HEK293 (cell line): ENCODE measurements at regions not wholly inside any gene's neighbourhood (a gene's known extent, or its start where the extent isn't known, plus 50 kb on each side); places are given as distances from the start of the nearest gene placed in this dataset.
"Not testable (repeated sequence)": the region's sequence is repeated elsewhere in the genome, so short reads cannot be mapped to it uniquely, and the experiment has no call there.

Experiments
- AEBP2 ChIP-seq: fragments of 450-650 bp; formaldehyde crosslinking; IDR thresholded peaks from 2 replicates; pipeline ENCODE4 v1.5.1; 2016; ENCODE audit warnings: missing biosample characterization, missing genetic modification characterization, borderline replicate concordance
- CTCF ChIP-seq: fragments of 450-650 bp; formaldehyde crosslinking; IDR thresholded peaks from 2 replicates; pipeline ENCODE4 v1.5.1; 2016; ENCODE audit warnings: missing biosample characterization, missing genetic modification characterization
- PBX3 ChIP-seq: sonication (generic); formaldehyde crosslinking; IDR thresholded peaks from 2 replicates; pipeline ENCODE4 v1.8.1; 2022; ENCODE audit warnings: mild to moderate bottlenecking, moderate library complexity, missing genetic modification reagents
- ZBTB1 ChIP-seq: fragments of 450-650 bp; formaldehyde crosslinking; IDR thresholded peaks from 2 replicates; pipeline ENCODE4 v1.5.1; 2016; ENCODE audit warnings: missing biosample characterization, missing genetic modification characterization
- ZBTB17 ChIP-seq: fragments of 450-650 bp; formaldehyde crosslinking; IDR thresholded peaks from 2 replicates; pipeline ENCODE4 v1.5.1; 2016; ENCODE audit warnings: missing biosample characterization, missing genetic modification characterization
- ZNF140 ChIP-seq: fragments of 450-650 bp; formaldehyde crosslinking; IDR thresholded peaks from 2 replicates; pipeline ENCODE4 v1.5.1; 2016; ENCODE audit warnings: missing biosample characterization, missing genetic modification characterization
- ZNF2 ChIP-seq: fragments of 450-650 bp; formaldehyde crosslinking; IDR thresholded peaks from 2 replicates; pipeline ENCODE4 v1.5.1; 2016; ENCODE audit warnings: missing biosample characterization, missing genetic modification characterization
- ZNF23 ChIP-seq: fragments of 450-650 bp; formaldehyde crosslinking; IDR thresholded peaks from 2 replicates; pipeline ENCODE4 v1.5.1; 2016; ENCODE audit warnings: missing biosample characterization, missing genetic modification characterization, borderline replicate concordance
- ZNF24 ChIP-seq: fragments of 450-650 bp; formaldehyde crosslinking; IDR thresholded peaks from 2 replicates; pipeline ENCODE4 v1.5.1; 2016; ENCODE audit warnings: missing biosample characterization, missing genetic modification characterization
- ZNF274 ChIP-seq, 2 experiments: fragments of 200-500 bp in 1 of 2; fragments of 450-650 bp in 1 of 2; sonication (Bioruptor generic) in 1 of 2; formaldehyde crosslinking in 1 of 2; IDR thresholded peaks; 2 replicates each; pipeline versions ENCODE4 v1.5.1 to v1.6.1; 2014 to 2016; ENCODE audit warnings: borderline replicate concordance in 1 of 2, inconsistent platforms in 1 of 2, low read length in 1 of 2, missing biosample characterization in 1 of 2, missing genetic modification characterization in 1 of 2
- ZNF639 ChIP-seq: fragments of 450-650 bp; formaldehyde crosslinking; IDR thresholded peaks from 2 replicates; pipeline ENCODE4 v1.5.1; 2016; ENCODE audit warnings: missing biosample characterization, missing genetic modification characterization
- ZXDB ChIP-seq: fragments of 450-650 bp; formaldehyde crosslinking; IDR thresholded peaks from 2 replicates; pipeline ENCODE4 v1.5.1; 2016; ENCODE audit warnings: missing biosample characterization, missing genetic modification characterization

GRCh38 chr6:10311546-10312405 is 103.1 kb downstream of the TFAP2A start:
- TF ChIP-seq ZBTB1; ZNF24 (tag by site-specific recombination); ZNF140 (tag by site-specific recombination); CTCF (tag by site-specific recombination); ZBTB17 (tag by site-specific recombination); ZNF23 (tag by site-specific recombination); ZNF639 (tag by site-specific recombination); ZNF2 (tag by site-specific recombination); ZXDB (tag by site-specific recombination); ZNF274 (IDR thresholded peaks at IDR 0.05; ENCODE audit: low read length); ZNF274 (tag by site-specific recombination; IDR thresholded peaks at IDR 0.05; ENCODE audit: borderline replicate concordance); PBX3 (CRISPR knock-in tag); AEBP2: not testable (repeated sequence)
